ENCODE measurements at regions not wholly inside any gene's neighbourhood (a gene's known extent, or its start where the extent isn't known, plus 50 kb on each side); places are given as distances from the start of the nearest gene placed in this dataset.

DNA sequence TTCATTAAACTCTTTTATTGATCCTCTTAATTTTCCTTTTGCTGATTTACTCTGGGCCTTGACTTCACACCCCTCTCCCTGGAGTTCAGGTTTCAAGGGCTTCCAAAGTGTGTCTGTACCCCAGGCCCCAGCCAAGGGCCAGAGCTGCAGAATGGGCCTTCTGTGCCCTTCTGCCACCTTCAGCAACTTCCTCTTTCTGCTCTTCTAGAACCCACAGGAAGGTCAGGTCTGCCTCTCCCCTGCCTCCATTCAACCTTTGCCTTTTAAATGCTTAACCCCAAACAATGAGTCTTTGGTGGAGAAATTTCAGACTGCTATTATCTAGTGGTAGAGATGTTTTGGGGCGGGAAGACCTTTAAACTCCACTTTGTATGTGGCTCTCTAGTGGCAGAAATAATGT lies 63.1 kb downstream of the TSN start:
- no peak overlapping the region for H3K4me3 ChIP-seq (ENCODE audit: insufficient read depth, low read depth, low read length)
- H3K4me1 ChIP-seq (ENCODE audit: insufficient read depth, low read length): no peaks in the 10 kb centered on the region
- no peak for FAIRE-seq
- Mint-ChIP-seq H3K9me3 (ENCODE audit: unreplicated experiment) (peaks cover 11% of the 10 kb centered on the region), H3K4me1 (ENCODE audit: low read depth, unreplicated experiment) (peaks cover 2% of the 10 kb centered on the region), H3K4me3 (ENCODE audit: unreplicated experiment) (no peak overlapping the region), H3K27ac (ENCODE audit: unreplicated experiment) (no peak overlapping the region), H3K27me3 (ENCODE audit: low read depth, unreplicated experiment) (peaks cover 4% of the 10 kb centered on the region), H3K36me3 (ENCODE audit: low read depth, unreplicated experiment) (no peaks in the 10 kb centered on the region)
- H3K9ac ChIP-seq (ENCODE audit: low read length): no peak overlapping the region
- H3K36me3 ChIP-seq (ENCODE audit: insufficient read depth, low read length): no peaks in the 10 kb centered on the region
- H3K4me2 ChIP-seq (ENCODE audit: low read length): no peak overlapping the region
- H3K9me3 ChIP-seq (ENCODE audit: insufficient read depth, low read depth, low read length): no peaks in the 10 kb centered on the region
- DNase-seq (ENCODE audit: low read depth): no peak
- H3K27ac ChIP-seq (ENCODE audit: low read depth, low read length): no peak overlapping the region
- TF ChIP-seq EZH2 (IDR thresholded peaks at IDR 0.05; ENCODE audit: insufficient read depth, low read length): no peak
- TF ChIP-seq, protein P1, sequence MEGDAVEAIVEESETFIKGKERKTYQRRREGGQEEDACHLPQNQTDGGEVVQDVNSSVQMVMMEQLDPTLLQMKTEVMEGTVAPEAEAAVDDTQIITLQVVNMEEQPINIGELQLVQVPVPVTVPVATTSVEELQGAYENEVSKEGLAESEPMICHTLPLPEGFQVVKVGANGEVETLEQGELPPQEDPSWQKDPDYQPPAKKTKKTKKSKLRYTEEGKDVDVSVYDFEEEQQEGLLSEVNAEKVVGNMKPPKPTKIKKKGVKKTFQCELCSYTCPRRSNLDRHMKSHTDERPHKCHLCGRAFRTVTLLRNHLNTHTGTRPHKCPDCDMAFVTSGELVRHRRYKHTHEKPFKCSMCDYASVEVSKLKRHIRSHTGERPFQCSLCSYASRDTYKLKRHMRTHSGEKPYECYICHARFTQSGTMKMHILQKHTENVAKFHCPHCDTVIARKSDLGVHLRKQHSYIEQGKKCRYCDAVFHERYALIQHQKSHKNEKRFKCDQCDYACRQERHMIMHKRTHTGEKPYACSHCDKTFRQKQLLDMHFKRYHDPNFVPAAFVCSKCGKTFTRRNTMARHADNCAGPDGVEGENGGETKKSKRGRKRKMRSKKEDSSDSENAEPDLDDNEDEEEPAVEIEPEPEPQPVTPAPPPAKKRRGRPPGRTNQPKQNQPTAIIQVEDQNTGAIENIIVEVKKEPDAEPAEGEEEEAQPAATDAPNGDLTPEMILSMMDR (IDR thresholded peaks at IDR 0.05; ENCODE audit: insufficient read depth, low read depth, low read length): no peak
- no peak overlapping the region for H2AFZ ChIP-seq (ENCODE audit: low read depth, low read length)
- no peaks in the 10 kb centered on the region for H3K79me2 ChIP-seq (ENCODE audit: insufficient read depth, low read length)
- H3K27me3 ChIP-seq (ENCODE audit: insufficient read depth, low read length): no peaks in the 10 kb centered on the region
- H4K20me1 ChIP-seq (ENCODE audit: insufficient read depth, low read length): no peaks in the 10 kb centered on the region

DNA sequence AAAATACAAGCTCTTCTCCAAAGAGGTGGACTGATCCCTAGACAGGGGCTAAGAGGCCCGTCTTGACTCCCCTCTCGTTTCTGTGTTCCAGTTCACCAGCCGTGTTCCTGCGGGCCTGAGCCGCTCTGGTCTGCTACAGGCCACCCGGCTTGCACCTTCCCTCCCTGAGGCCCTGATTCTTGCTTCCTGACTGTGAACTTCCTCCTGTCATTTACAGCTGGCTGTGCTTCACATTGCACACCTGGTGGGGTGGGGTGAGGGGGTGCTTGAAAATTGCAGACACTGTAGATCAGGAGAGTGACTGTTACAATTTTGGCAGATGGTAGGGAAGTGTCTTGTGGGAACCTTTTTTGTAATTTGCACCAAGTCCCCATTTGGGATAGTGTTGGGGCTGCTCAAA lies 64.4 kb downstream of the TSN start:
- DNase-seq (ENCODE audit: low read depth): no peak
- H3K4me1 Mint-ChIP-seq (ENCODE audit: low read depth, unreplicated experiment): peaks cover 2% of the 10 kb centered on the region
- FAIRE-seq: no peak
- Histone ChIP-seq H2AFZ (ENCODE audit: low read depth, low read length) (no peak overlapping the region), H3K27ac (ENCODE audit: low read depth, low read length) (no peak overlapping the region), H3K9me3 (ENCODE audit: insufficient read depth, low read depth, low read length) (no peaks in the 10 kb centered on the region), H4K20me1 (ENCODE audit: insufficient read depth, low read length) (no peaks in the 10 kb centered on the region), H3K27me3 (ENCODE audit: insufficient read depth, low read length) (no peaks in the 10 kb centered on the region), H3K4me1 (ENCODE audit: insufficient read depth, low read length) (no peaks in the 10 kb centered on the region), H3K36me3 (ENCODE audit: insufficient read depth, low read length) (no peaks in the 10 kb centered on the region), H3K9ac (ENCODE audit: low read length) (no peak overlapping the region), H3K4me2 (ENCODE audit: low read length) (no peak overlapping the region), H3K4me3 (ENCODE audit: insufficient read depth, low read depth, low read length) (no peak overlapping the region), H3K79me2 (ENCODE audit: insufficient read depth, low read length) (no peaks in the 10 kb centered on the region)
- no peaks in the 10 kb centered on the region for H3K36me3 Mint-ChIP-seq (ENCODE audit: low read depth, unreplicated experiment)
- H3K27me3 Mint-ChIP-seq (ENCODE audit: low read depth, unreplicated experiment): peaks cover 4% of the 10 kb centered on the region
- no peak for TF ChIP-seq EZH2 (IDR thresholded peaks at IDR 0.05; ENCODE audit: insufficient read depth, low read length)
- TF ChIP-seq, protein P1 (IDR thresholded peaks at IDR 0.05; ENCODE audit: insufficient read depth, low read depth, low read length): no peak
- peaks cover 11% of the 10 kb centered on the region for H3K9me3 Mint-ChIP-seq (ENCODE audit: unreplicated experiment)
- H3K4me3 Mint-ChIP-seq (ENCODE audit: unreplicated experiment): no peak overlapping the region
- H3K27ac Mint-ChIP-seq (ENCODE audit: unreplicated experiment): no peak overlapping the region

DNA sequence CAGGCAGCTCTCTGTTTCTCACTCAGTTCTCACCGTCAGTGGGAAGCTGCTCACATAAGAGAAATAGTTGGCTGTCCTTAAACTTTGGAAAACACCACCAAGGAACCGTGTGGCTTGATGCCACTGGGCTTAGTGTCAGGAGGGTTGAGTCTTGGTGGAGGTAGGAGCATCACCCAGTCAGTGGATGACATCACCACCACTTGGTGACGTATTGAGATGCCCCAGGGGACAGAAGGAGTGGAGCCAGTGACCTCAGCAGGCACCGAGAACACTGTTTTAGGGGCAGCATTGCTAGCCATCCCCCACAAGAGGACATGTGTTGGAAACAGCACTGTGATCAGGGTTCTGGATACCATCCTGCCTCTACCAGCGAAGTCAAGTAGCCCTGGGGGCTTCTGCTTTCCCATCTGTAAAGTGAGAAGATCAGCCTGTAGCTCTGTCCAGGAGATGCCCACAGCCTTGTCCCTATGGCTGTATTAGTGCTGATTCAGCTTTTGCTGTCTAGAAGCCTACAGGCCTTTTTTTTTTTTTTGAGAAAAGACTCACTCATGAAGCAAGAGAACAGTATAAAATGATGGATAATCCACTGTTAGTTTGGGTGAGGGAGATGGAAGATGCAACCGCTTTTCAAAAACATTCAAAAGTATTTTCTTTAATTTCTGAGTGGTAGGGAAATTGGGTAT lies 66.2 kb downstream of the TSN start:
- no peak for FAIRE-seq
- Histone ChIP-seq H3K4me2 (ENCODE audit: low read length) (no peak overlapping the region), H3K27me3 (ENCODE audit: insufficient read depth, low read length) (no peaks in the 10 kb centered on the region), H3K9me3 (ENCODE audit: insufficient read depth, low read depth, low read length) (no peaks in the 10 kb centered on the region), H4K20me1 (ENCODE audit: insufficient read depth, low read length) (no peaks in the 10 kb centered on the region), H2AFZ (ENCODE audit: low read depth, low read length) (no peak overlapping the region), H3K27ac (ENCODE audit: low read depth, low read length) (no peak overlapping the region), H3K79me2 (ENCODE audit: insufficient read depth, low read length) (no peaks in the 10 kb centered on the region), H3K4me1 (ENCODE audit: insufficient read depth, low read length) (no peaks in the 10 kb centered on the region), H3K9ac (ENCODE audit: low read length) (no peak overlapping the region), H3K4me3 (ENCODE audit: insufficient read depth, low read depth, low read length) (no peak overlapping the region), H3K36me3 (ENCODE audit: insufficient read depth, low read length) (no peaks in the 10 kb centered on the region)
- Mint-ChIP-seq H3K4me3 (ENCODE audit: unreplicated experiment) (no peak overlapping the region), H3K27me3 (ENCODE audit: low read depth, unreplicated experiment) (peaks cover 4% of the 10 kb centered on the region), H3K36me3 (ENCODE audit: low read depth, unreplicated experiment) (no peaks in the 10 kb centered on the region), H3K27ac (ENCODE audit: unreplicated experiment) (no peak overlapping the region), H3K4me1 (ENCODE audit: low read depth, unreplicated experiment) (peaks cover 7% of the 10 kb centered on the region), H3K9me3 (ENCODE audit: unreplicated experiment) (peaks cover 11% of the 10 kb centered on the region)
- no peak for DNase-seq (ENCODE audit: low read depth)
- TF ChIP-seq EZH2 (IDR thresholded peaks at IDR 0.05; ENCODE audit: insufficient read depth, low read length): no peak
- TF ChIP-seq, protein P1 (IDR thresholded peaks at IDR 0.05; ENCODE audit: insufficient read depth, low read depth, low read length): no peak
